HFF-Myc (cell line): ENCODE measurements at regions not wholly inside any gene's neighbourhood (a gene's known extent, or its start where the extent isn't known, plus 50 kb on each side); places are given as distances from the start of the nearest gene placed in this dataset.
"Not testable (repeated sequence)": the region's sequence is repeated elsewhere in the genome, so short reads cannot be mapped to it uniquely, and the experiment has no call there.

Source experiments
- DNase-seq: peaks from one replicate; pipeline ENCODE4 v3.0.0-alpha.2; 2011; ENCODE audit warnings: low read depth; ENCODE audit errors: extremely low read depth
- H3K4me3 ChIP-seq: replicated peaks from 2 replicates; pipeline ENCODE4 v1.5.1; 2011; ENCODE audit warnings: low read depth, mild to moderate bottlenecking, control low read depth, low read length
- TF ChIP-seq, protein P1 (sequence below): IDR thresholded peaks from 2 replicates; pipeline ENCODE4 v1.5.1; 2012; ENCODE audit warnings: mild to moderate bottlenecking, low read depth, low read length, control low read depth; ENCODE audit errors: missing control alignments

DNA sequence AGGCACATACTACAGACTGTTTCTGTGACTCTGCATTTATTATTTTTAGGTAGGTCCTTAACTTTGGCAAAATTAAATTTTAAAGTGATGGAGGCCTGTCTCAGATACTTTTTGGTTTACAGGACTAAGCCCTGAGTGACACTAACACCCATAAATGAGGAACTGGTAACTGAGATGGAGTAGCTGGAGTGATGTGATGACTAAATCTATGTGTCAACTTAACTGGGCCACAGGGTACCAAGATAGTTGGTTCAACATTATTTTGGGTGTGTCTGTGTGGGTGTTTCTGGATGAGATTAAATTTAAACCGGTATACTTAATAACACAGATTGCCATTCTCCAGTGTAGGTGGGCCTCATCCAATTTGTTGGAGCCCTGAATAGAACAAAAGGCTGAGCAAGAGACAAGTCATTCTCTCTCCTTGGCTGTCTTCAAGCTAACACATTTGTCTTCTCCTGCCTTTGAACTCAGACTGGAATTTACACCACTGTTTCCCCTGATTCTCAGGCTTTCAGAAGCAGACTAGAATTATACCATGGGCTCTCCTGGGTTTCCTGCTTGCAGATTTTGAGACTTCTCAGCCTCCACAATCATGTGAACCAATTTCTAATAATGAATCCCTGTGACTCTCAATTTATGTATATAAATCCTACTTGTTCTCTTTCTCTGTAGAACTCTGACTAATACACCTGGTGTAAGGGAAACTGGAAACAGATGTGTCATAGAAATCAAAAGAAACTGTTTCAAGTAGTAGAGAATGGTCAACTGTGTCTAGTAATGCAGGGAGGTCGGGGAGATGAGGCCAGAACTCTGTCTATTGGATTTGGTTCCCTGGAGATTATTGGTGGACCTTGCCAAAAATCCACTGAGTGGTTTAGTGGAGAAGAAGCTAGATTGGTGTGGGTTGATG is 579.2 kb downstream of the EPM2A start:
- TF ChIP-seq, protein P1, sequence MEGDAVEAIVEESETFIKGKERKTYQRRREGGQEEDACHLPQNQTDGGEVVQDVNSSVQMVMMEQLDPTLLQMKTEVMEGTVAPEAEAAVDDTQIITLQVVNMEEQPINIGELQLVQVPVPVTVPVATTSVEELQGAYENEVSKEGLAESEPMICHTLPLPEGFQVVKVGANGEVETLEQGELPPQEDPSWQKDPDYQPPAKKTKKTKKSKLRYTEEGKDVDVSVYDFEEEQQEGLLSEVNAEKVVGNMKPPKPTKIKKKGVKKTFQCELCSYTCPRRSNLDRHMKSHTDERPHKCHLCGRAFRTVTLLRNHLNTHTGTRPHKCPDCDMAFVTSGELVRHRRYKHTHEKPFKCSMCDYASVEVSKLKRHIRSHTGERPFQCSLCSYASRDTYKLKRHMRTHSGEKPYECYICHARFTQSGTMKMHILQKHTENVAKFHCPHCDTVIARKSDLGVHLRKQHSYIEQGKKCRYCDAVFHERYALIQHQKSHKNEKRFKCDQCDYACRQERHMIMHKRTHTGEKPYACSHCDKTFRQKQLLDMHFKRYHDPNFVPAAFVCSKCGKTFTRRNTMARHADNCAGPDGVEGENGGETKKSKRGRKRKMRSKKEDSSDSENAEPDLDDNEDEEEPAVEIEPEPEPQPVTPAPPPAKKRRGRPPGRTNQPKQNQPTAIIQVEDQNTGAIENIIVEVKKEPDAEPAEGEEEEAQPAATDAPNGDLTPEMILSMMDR: no peak
- H3K4me3 ChIP-seq: no peak overlapping the region
- DNase-seq: no peak

DNA sequence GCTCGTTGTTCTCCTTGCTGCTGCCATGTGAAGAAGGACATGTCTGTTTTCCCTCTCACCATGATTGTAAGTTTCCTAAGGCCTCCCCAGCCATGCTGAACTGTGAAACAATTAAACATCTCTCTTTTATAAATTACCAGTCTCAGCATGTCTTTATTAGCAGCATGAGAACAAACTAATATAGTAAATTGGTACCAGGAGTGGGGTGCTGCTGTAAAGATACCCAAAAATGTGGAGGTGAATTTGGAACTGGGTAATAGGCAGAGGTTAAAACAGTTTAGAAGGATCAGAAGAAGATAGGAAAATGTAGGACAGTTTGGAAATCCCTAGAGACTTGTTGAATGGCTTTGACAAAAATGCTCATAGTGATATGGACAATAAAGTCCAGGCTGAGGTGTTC is 576.7 kb downstream of the EPM2A start:
- DNase-seq, H3K4me3 ChIP-seq: not testable (repeated sequence)

DNA sequence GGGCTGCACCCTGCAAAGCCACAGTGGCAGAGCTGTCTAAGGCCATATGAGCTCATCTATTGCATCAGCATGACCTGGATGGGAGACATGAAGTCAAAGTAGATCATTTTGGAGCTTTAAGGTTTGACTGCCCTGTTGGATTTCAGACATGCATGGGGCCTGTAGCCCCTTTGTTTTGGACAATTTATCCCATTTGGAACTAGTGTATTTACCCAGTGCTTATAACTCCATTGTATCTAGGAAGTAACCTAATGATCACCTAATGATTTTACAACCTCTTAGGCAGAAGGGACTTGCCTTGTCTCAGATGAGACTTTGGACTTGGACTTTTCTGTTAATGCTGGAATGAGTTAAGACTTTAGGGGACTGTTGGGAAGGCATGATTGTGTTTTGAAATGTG is 575.4 kb downstream of the EPM2A start:
- TF ChIP-seq, protein P1: no peak
- H3K4me3 ChIP-seq: no peak overlapping the region
- no peak for DNase-seq

DNA sequence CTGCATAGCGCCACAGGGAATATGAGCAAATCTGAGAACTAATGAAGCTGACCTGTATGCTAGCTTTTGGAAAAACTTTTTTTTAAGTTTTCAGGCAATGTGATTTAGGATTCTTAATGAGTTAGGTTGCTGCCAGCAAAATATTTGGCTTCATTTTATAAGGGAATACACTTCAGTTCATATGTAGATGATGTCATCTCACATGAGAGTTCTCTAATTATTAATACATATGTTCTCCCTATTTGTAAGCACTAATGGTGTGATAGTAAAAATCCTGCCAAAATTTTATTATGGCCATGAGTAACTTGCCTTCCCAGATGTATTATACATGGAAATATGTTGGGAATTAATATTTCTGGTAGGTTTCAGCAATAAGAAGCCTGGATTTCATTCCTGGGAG is 573.8 kb downstream of the EPM2A start:
- H3K4me3 ChIP-seq: no peak overlapping the region
- TF ChIP-seq, protein P1: no peak
- DNase-seq: no peak

DNA sequence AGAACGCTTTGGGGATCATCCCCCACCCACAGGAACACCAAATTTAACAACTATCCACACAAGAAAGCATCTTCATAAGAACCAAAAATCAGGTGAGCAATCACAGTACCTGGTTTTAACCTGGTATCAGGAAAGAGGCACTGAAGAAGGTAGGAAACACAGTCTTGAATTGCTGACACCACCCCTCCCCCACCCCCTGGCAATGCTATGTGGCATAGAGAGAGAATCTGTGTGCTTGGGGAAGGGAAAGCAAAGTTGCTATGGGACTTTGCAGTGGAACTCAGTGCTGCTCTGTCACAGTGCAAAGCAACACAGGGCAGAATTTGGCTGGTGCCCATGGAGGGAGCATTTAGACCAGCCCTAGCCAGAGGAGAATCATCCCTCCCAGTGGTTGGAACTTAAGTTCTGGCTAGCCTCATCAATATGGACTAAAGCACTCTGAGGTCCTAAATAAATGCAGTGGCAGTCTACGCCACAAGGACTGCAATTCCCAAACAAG is 565.5 kb downstream of the EPM2A start:
- DNase-seq: no peak
- no peak overlapping the region for H3K4me3 ChIP-seq
- TF ChIP-seq, protein P1: no peak

DNA sequence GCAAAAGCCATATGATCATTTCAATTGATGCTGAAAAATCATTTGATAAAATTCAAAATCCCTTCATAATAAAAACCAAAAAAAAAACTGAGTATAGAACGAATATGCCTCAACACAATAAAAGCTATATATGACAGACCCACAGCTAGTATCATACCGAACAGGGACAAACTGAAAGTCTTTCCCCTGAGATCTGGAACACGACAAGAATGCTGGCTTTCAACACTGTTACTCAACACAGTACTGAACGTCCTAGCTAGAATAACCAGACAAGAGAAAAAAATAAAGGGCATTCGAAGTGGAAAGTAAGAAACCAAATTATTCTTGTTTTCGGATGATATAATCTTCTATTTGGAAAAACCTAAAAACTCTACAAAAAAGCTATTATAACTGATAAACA is 559.9 kb downstream of the EPM2A start:
- DNase-seq: no peak
- no peak overlapping the region for H3K4me3 ChIP-seq
- TF ChIP-seq, protein P1: no peak

DNA sequence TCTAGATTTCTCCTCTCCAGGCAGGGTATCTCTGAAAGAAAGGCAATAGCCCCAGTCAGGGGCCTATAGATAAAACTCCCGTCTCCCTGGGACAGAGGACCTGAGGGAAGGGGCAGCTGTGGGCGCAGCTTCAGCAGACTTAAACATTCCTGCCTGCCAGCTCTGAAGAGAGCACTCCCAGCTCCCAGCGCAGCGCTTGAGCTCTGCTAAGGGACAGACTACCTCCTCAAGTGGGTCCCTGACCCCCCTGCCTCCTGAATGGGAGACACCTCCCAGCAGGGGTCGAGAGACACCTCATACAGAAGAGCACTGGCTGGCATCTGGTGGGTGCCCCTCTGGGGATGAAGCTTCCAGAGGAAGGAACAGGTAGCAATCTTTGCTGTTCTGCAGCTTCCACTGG is 556.9 kb downstream of the EPM2A start:
- DNase-seq: no peak
- TF ChIP-seq, protein P1: no peak
- H3K4me3 ChIP-seq: no peak overlapping the region
